HG02759 (cell line): ENCODE measurements at regions not wholly inside any gene's neighbourhood (a gene's known extent, or its start where the extent isn't known, plus 50 kb on each side); places are given as distances from the start of the nearest gene placed in this dataset.
A peak's percentile ranks its signal among the peaks of the same experiment; 100 is the strongest.
"Not testable (repeated sequence)": the region's sequence is repeated elsewhere in the genome, so short reads cannot be mapped to it uniquely, and the experiment has no call there.

ENCODE experiments used
- ATAC-seq: cut with Tn5 transposase; IDR thresholded peaks from one replicate; pipeline ENCODE4 v1.9.1; 2021; ENCODE audit warnings: mild to moderate bottlenecking, moderate library complexity; ENCODE audit not compliant: unreplicated experiment

DNA sequence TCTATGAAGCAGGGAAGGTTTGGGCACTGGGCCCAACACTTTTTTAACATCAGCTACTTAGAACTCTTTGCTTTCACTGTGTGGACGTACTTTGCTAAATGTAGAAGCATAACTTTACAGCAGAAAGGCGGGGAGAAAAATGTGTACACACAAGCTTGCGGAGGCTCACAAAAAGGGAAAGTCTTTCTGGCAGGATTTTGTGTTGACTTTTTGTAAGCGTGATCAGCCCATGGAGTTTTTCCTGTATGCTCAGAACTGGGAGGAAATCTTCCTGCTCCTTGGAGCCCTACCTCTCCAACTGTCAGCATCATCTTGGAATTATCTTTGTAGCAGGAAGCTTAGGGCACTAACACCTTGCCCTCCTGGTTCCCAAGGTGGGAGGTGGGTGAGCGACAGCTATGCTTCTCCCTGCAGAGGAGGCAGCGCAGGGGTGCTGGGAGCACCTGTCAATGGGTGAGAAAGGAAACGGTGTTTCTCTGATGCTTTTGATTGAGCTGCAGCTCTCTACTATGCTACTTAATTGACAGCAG, 321.9 kb downstream of the GADD45G start:
- no peak for ATAC-seq

DNA sequence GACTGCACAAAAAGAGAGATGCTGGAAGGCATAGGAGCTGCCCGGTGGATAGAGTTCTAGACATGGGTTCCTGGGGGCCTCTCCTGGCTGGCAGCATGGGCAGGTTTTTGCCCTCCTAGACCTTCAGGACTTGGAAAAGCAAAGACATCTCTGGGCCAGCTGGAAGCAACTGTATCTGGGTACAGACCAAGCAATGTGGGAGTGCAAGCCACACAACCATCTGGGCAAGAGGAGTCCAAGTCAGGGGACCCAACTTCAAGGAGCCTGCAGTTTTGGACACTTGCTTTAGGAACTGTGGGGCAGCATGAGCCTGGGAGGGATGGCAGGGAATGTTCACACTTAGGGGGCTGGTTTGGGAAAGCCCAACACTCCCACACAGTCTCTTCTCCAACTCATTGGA, 323.3 kb downstream of the GADD45G start:
- ATAC-seq, result no peak

- no peak for ATAC-seq
These were observed 323.9 kb downstream of the GADD45G start for GRCh38 chr9:89928521-89929275.

DNA sequence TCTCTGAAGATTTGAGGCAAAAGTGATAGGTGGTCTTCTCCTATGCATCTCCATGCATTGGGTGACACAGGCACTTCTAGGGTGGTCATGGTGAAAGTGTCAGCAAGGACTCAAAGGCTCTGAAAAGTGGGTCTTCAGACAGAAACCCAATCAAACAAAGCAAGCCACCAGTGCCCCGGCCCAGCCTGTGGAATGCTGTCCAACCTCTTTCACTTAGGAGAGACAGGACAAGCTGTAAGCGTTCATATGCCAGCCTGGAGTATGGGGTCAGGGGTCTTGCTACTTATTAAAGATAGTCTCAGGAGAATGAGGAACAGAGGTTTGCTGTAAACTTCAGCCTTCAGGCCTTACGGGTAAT, 324.5 kb downstream of the GADD45G start:
- ATAC-seq, result no peak

DNA sequence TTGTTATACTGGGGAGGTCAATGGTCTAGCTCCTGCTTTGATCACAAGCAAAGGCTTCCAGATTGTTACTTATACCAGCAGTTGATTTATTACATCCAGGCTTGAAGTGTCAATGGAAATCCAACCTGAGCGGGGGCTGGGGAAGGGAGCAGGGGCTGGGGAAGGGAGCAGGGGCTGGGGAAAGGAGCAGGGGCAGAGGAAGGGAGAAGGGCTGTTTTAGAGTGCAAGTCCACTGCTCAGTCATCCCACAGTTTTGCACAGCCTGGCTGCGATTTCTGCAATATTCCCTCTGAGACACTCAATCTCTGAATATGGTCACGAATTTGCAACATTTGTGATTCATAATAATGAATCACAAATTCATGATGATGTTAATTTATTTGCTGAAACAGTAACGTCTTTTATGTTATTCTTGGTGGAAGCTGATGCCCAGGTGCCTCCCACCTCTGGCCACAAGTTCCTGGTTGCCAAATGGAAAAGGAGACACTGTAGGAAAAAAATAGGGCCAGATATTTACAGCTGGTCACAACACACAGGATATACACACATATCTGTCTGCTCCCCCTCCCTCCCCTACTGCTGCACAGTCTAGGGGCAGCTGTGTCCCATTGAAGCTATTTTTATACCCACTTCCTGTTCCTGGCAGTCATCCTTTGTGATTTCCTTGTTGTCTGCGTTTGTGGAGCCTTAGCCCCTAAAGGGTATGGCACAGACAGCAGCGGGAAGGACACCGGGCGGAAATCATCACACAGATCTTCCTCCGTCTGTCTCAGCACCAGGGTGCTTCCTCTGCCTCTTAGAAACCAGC, 325.1 kb downstream of the GADD45G start:
- no peak for ATAC-seq

- ATAC-seq, result no peak
These were observed 328.8 kb downstream of the GADD45G start for GRCh38 chr9:89933578-89933977.

- no peak for ATAC-seq
These were observed 330.3 kb downstream of the GADD45G start for GRCh38 chr9:89935115-89935514.

DNA sequence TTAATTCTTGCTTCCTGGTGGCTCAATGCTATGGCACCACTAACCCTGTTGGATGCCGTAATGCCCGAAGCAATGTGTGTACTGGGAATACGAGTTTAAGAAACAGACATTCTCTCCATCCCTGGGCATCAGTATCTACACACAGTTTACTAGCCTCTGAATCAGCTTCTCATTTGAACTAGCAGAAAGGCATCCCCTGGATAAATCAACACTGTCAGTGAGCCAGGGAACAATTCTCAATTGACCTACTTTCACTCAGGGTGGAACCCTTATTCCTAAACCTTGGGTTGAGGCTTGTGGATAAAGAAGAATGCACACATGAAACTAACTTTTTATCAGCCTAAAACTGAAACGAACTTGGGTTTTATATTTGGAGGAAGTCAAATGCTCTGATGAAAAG, 331.0 kb downstream of the GADD45G start:
- ATAC-seq, result no peak

GRCh38 chr9:89937051-89937450, 332.2 kb downstream of the GADD45G start:
- no peak for ATAC-seq

DNA sequence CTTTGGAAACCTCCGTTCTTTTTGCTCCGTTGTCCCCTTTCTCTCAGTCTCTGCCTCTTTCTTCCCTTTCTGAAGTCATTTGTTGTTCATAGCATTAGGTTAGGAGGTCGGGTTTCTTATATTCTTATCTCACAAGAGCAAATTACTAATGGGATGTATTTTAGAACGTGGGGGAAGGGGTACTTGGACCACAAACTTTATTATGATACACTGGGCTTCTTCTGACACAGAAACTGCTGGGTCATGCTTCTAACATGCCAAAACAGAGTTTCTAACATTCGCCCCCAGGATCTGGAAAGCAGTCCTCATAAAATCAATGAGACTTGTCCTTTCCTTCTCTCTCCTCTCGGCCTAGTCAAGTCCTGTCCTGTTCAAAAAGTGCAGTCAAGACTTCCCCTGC, 334.4 kb downstream of the GADD45G start:
- ATAC-seq, result no peak

GRCh38 chr9:89939626-89940292, 334.9 kb downstream of the GADD45G start:
- no peak for ATAC-seq

DNA sequence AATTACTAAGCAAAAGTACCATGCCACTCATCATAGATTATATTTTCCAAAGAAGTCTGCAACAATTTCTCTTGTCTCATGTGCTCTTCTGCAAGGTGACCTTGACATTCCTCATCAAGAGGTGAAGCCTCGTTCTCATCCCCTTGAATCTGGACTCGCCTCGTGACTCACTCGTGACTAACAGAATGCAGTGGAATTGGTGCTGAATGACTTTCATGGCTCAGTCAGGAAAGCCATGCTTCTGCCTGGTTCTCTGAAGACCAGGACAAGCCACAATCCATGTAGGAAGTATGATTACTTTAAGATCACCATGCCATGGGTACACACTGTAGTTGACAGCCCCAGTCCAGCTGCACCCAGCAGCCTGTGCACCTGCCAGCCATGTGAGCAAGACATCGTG, 335.8 kb downstream of the GADD45G start:
- ATAC-seq, result no peak

DNA sequence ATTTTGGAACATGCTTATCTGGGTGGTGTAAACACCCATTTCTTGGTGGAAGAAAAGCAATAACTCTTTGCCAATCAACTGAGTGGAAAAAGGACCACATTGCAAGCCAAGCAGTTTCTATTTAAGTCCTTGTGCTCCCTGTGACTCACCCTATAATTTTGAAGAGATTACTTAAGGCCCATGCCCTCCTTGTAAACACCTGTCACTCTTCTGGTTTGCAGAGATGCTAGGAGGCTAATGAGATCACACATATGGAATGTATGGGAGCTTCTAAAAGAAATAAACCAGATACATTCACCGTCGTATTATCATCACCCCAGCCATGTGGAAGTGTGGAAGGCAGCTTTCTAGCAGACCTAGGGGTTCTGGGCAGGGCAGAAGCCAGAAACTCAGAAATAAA, 337.1 kb downstream of the GADD45G start:
- ATAC-seq, result no peak

DNA sequence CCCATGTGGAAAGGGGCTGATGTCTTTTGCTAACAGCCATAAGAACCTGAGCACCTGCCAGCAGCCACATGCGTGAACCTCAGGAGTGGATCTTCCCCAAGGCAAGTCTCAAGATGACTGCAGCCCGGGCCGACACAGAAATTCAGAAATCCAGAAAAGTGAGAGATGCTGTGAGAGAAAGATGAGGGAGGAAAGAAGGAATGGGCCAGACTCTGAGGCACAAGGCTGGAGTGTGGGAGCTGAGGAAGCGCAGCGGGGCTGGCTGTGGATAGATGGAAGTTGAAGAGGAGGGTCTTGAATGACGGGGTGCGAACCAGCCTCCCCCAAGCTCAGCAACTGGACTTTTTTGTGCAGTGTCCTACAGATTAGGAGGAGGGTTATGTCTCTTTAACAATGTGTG, 337.8 kb downstream of the GADD45G start:
- no peak for ATAC-seq

DNA sequence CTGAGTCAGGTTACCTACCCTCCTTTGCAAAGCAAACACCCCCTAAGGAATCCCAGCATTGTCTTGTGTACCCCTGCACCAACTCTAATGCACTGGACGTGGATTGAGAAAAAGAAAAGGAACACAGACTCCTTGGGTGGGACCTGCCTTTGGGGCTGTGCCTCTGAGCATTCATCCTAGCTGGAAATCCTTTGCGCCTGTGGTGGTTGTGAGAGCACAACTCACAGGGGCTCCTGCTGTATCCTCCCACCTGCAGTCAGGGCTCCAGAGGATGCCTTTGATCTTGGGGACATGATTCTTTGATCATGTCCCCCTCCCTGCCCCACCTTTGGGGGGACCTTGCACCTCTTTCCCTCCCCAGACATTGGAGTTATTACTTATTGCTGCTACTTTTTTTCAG, 338.5 kb downstream of the GADD45G start:
- no peak for ATAC-seq

- no peak for ATAC-seq
These were observed 338.9 kb downstream of the GADD45G start for GRCh38 chr9:89943728-89944127.

DNA sequence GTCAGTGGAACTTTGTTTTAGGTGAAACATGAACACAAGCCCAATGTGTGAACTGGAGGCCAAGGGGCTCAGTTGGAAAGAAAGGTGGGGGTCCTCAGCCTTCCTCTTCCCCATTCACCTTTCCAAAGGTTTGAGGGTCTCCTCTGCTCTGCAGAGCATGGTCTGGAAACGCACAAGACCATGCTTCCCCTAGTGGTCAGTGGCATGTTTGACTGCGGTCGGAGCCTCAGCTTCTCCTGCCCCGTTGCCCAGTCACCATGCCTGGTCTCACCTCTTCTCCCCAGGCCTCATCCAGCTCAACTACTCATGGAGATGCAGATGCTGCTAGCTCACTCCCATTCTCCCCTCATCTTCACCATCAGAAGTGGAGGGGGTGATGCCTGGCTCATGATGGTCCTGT, 340.3 kb downstream of the GADD45G start:
- ATAC-seq, result no peak

- no peak for ATAC-seq
These were observed 341.9 kb downstream of the GADD45G start for GRCh38 chr9:89946741-89947140.

DNA sequence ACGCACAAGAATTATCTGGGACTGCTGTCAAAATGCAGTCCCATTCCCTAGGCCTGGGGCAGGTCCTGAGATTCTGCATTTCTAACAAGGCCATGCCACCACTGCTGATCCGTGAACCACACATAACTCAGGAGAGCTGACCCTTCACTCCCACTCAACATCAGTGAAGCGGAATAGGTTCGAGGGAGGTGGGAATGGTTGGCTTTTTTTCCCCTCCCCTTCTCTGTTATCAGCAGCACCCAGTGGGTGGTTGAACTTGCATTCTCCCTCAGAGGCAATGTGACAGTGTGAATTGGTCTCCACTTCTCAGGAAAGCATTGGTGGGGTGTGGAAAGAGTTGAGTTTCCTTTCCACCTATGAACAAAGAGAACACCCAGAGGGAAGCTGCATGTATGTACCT, 344.3 kb downstream of the GADD45G start:
- no peak for ATAC-seq

DNA sequence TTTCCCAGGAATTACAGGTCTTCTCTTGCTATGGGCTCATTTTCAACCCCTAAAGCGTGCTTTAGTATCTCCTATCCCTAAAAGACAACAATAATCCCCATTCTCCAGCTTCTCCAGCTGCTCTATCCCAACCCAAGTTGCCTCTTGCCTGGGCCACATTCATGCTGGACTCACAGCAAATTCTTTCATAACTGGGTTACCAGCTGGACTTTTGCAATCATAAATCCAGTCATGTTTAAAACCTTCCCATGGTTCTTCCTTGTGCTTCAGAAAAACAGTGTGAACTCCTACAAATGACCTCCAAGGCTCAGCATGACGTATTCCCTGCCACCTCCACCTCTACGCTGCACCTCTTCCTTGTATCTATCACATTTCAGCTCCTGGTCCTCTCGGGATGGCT, 346.9 kb downstream of the GADD45G start:
- no peak for ATAC-seq

- peak; percentile 42 for ATAC-seq
These were observed 347.6 kb downstream of the GADD45G start for GRCh38 chr9:89952401-89952800.

DNA sequence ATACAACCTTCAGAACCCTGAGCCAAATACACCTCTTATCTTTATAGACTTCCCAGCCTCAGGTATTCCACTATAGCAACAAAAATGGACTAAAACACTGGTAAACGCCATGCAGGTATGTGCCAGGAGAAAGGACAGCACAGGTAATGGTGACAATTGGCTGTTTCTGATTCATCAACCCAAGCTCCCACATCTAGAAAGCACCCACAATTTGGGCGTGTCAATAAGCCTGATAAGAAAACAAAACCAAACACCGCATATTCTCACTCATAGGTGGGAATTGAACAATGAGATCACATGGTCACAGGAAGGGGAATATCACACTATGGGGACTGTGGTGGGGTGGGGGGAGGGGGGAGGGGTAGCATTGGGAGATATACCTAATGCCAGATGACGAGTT, 348.5 kb downstream of the GADD45G start:
- ATAC-seq, result not testable (repeated sequence)
